Spleen (tissue), 11 donors: ENCODE measurements at regions not wholly inside any gene's neighbourhood (a gene's known extent, or its start where the extent isn't known, plus 50 kb on each side); places are given as distances from the start of the nearest gene placed in this dataset.
"Not testable (repeated sequence)": the region's sequence is repeated elsewhere in the genome, so short reads cannot be mapped to it uniquely, and the experiment has no call there.

Source experiments
- DNase-seq: peaks from one replicate; pipeline ENCODE4 v3.0.0-alpha.2; 2020
- H3K27ac ChIP-seq, 8 donors: fragments of 200-600 bp; sonication (generic) in 7 of 8; 1 replicate in 4 of 8; 2 replicates in 4 of 8; pipeline versions ENCODE4 v1.5.0 to v1.8.0; 2016 to 2021; ENCODE audit warnings: inconsistent platforms in 4 of 8, mild to moderate bottlenecking in 4 of 8, moderate library complexity in 1 of 8
- H3K27me3 ChIP-seq, 7 donors: fragments of 200-600 bp; sonication (generic) in 6 of 7; replicated peaks in 1 of 7; 1 replicate in 4 of 7; 2 replicates in 3 of 7; pipeline versions ENCODE4 v1.5.0 to v1.8.0; 2016 to 2021; ENCODE audit warnings: inconsistent platforms in 3 of 7, mild to moderate bottlenecking in 1 of 7
- H3K36me3 ChIP-seq, 6 donors: fragments of 200-600 bp; sonication (generic) in 5 of 6; 1 replicate in 4 of 6; 2 replicates in 2 of 6; pipeline versions ENCODE4 v1.5.0 to v1.8.0; 2016 to 2021; ENCODE audit warnings: inconsistent platforms in 2 of 6
- H3K4me1 ChIP-seq, 6 donors: fragments of 200-600 bp; sonication (generic) in 5 of 6; 1 replicate in 3 of 6; 2 replicates in 3 of 6; pipeline versions ENCODE4 v1.5.0 to v1.8.0; 2016 to 2021; ENCODE audit warnings: inconsistent platforms in 3 of 6
- H3K4me3 ChIP-seq, 8 donors: fragments of 200-600 bp; sonication (generic) in 7 of 8; 1 replicate in 4 of 8; 2 replicates in 4 of 8; pipeline versions ENCODE4 v1.5.0 to v1.8.0; 2016 to 2021; ENCODE audit warnings: inconsistent platforms in 4 of 8, mild to moderate bottlenecking in 4 of 8, moderate library complexity in 2 of 8
- H3K9me3 ChIP-seq, 8 donors: fragments of 200-600 bp; sonication (generic) in 7 of 8; 1 replicate in 4 of 8; 2 replicates in 4 of 8; pipeline versions ENCODE4 v1.5.0 to v1.8.0; 2016 to 2021; ENCODE audit warnings: inconsistent platforms in 4 of 8
- POLR2A ChIP-seq, 3 donors: fragments of 450-650 bp; IDR thresholded peaks; one replicate each; pipeline ENCODE4 v1.5.1; 2017; ENCODE audit warnings: antibody characterized with exemption in 3 of 3, mild to moderate bottlenecking in 1 of 3
- POLR2AphosphoS5 ChIP-seq, 3 donors: sonication (generic); formaldehyde crosslinking; IDR thresholded peaks; one replicate each; pipeline ENCODE4 v1.5.1; 2017; ENCODE audit warnings: antibody characterized with exemption in 3 of 3
- WGBS, 5 donors: extraction: QIAGEN DNeasy Blood & Tissue Kit in 3 of 5; methylation state at CpG; one replicate each; pipeline versions ENCODE4 v1.1.5 to v1.1.7; 2013 to 2018; 5-methylcytosine and 5-hydroxymethylcytosine counted together
- intact Hi-C: fragments of 100-400 bp; cut with DNase I; formaldehyde crosslinking; loops from one replicate; pipeline ENCODE4 v1.15.0; 2023; ENCODE audit warnings: low total_unique reads
- TF ChIP-seq, protein P1 (sequence below), 11 experiments: fragments of 200-600 bp in 7 of 11; fragments of 450-650 bp in 4 of 11; sonication (generic) in 4 of 11; IDR thresholded peaks in 8 of 11; conservative IDR thresholded peaks in 3 of 11; 1 replicate in 7 of 11; 2 replicates in 4 of 11; pipeline versions ENCODE4 v1.4.0 to v1.8.0; 2016 to 2021; ENCODE audit warnings: antibody characterized with exemption in 11 of 11, inconsistent platforms in 4 of 11, mild to moderate bottlenecking in 1 of 11
- donor health status: healthy with polysubstance abuse.
- donor health status: DM: no; HTN: no; CAD: no; lungs with moderate emphysema.
- donor health status: DM: no; HTN: no; CAD: no.
- donor health status: Bipolar disorder and iron deficiency.
- donor health status: healthy.
- donor health status: DM: no; HTN: no; CAD: no.
- donor health status: DM: yes; HTN: yes; CAD: no.

DNA sequence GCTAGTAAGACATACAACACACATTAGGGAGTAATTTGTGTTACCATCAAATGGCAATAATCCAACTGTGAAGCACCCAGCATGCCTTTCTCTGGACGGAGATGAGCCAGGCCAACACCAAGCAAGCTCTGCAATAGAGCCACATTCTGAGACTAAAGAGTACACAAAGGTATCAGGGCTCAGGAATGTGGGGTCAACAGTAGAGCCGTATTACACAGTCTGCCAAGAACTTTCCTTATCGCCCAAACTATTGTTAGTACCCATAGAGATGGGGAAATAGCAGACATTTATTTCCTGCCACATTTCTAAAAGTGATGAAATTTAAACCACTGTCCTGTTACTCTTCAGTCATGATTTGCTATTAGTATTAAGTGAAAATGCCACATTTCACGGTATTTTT is 113.7 kb downstream of the BMP4 start:
- Histone ChIP-seq H3K36me3 (no peaks in the 10 kb centered on the region), H3K9me3 (peaks cover 0 to 15% (median 12%) of the 10 kb centered on the region in 8 donors), H3K27ac (no peak overlapping the region), H3K27me3 (no peaks in the 10 kb centered on the region), H3K4me1 (no peaks in the 10 kb centered on the region), H3K4me3 (no peak overlapping the region)
- intact Hi-C loops = no loop called here
- TF ChIP-seq, protein P1, sequence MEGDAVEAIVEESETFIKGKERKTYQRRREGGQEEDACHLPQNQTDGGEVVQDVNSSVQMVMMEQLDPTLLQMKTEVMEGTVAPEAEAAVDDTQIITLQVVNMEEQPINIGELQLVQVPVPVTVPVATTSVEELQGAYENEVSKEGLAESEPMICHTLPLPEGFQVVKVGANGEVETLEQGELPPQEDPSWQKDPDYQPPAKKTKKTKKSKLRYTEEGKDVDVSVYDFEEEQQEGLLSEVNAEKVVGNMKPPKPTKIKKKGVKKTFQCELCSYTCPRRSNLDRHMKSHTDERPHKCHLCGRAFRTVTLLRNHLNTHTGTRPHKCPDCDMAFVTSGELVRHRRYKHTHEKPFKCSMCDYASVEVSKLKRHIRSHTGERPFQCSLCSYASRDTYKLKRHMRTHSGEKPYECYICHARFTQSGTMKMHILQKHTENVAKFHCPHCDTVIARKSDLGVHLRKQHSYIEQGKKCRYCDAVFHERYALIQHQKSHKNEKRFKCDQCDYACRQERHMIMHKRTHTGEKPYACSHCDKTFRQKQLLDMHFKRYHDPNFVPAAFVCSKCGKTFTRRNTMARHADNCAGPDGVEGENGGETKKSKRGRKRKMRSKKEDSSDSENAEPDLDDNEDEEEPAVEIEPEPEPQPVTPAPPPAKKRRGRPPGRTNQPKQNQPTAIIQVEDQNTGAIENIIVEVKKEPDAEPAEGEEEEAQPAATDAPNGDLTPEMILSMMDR (IDR thresholded peaks at IDR 0.05 in 8 of 11, conservative IDR thresholded peaks at IDR 0.05 in 3 of 11) = no peak
- TF ChIP-seq POLR2A (IDR thresholded peaks at IDR 0.05) (no peak), POLR2AphosphoS5 (IDR thresholded peaks at IDR 0.05) (no peak)
- DNase-seq = no peak
- WGBS, 5 donors = 50 to 75% (median 54%) methylated on average over 4 of the region's 4 CpGs

DNA sequence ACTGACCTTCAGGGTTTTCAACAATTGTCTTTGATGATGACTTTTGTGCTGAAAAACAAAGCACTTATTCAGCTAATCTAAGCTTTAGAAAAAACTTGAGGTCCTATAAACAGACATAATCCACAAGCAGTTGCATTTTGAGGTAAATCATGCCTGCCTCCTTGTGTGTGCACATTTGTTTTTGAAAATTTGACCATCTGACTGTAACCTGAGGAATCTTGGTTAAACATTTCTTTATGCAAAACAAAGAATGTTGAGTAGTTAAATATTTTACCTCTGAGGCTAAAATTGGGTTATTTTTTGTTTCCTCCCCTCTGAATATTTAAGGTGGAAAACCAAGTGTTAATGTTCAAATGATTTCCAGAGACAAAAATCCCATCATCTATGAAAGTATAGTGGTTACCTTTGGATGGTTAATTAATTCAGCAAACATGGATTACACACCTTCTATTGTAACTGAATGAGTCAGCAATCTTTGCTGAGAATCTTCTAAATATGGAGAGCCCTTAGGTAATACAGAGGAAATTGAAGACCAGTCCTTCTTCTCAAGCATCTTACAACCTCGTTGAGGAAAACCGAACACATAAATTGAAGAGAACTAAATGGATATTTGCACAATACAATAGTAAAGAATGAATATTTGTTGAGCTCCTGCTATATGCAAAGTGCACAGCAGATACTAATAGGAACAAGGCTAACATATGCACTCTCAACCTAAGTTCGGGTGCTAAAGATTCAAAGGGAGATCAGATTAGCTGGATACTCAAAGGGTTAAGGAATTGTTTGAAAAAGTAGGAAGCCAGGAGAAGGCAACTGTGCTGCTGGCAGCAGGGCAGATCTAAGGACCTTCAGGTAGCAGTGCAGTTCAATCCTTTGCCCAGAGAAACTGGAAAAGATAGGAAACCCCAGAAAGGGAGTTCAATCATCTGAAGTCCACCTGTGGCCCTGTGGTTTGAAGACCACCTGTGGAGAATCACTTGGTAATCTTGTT is 115.2 kb downstream of the BMP4 start:
- 85 to 93% (median 88%) methylated on average over 3 of the region's 3 CpGs for WGBS, 5 donors
- Histone ChIP-seq H3K36me3 (no peaks in the 10 kb centered on the region), H3K4me3 (no peak overlapping the region), H3K27me3 (no peaks in the 10 kb centered on the region), H3K9me3 (peaks cover 0 to 30% (median 25%) of the 10 kb centered on the region in 8 donors), H3K27ac (no peak overlapping the region), H3K4me1 (no peaks in the 10 kb centered on the region)
- intact Hi-C loops = no loop called here
- TF ChIP-seq POLR2AphosphoS5 (IDR thresholded peaks at IDR 0.05) (no peak), POLR2A (IDR thresholded peaks at IDR 0.05) (no peak)
- TF ChIP-seq, protein P1 (IDR thresholded peaks at IDR 0.05 in 8 of 11, conservative IDR thresholded peaks at IDR 0.05 in 3 of 11) = no peak
- no peak for DNase-seq

DNA sequence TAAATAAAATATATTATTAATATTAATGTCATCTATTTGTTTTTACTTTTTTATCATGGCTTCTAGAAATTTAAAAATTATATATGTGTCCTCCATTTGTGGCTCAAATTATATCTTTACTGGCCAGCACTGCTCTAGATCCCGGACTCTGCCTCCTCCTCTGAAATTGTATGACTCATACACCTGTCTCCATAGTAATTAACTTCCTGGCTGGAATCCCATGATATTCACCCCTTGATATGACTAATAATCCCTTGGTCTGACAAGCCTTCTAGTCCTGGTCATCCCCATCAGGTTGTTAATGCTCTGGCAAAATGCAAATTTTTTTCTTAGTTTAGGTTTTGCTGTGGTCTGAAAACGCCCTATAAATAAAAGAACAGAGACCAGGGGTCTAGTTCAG is 116.2 kb downstream of the BMP4 start:
- Histone ChIP-seq H3K4me3 (no peak overlapping the region), H3K36me3 (no peaks in the 10 kb centered on the region), H3K4me1 (no peaks in the 10 kb centered on the region), H3K27ac (no peak overlapping the region), H3K9me3 (peaks cover 0 to 36% (median 26%) of the 10 kb centered on the region in 8 donors), H3K27me3 (no peaks in the 10 kb centered on the region)
- WGBS, 5 donors = 54 to 75% (median 68%) methylated on average over 2 of the region's 2 CpGs
- no peak for DNase-seq
- intact Hi-C loops = no loop called here
- no peak for TF ChIP-seq POLR2A (IDR thresholded peaks at IDR 0.05)
- TF ChIP-seq, protein P1 (IDR thresholded peaks at IDR 0.05 in 8 of 11, conservative IDR thresholded peaks at IDR 0.05 in 3 of 11) = no peak
- no peak for TF ChIP-seq POLR2AphosphoS5 (IDR thresholded peaks at IDR 0.05)

DNA sequence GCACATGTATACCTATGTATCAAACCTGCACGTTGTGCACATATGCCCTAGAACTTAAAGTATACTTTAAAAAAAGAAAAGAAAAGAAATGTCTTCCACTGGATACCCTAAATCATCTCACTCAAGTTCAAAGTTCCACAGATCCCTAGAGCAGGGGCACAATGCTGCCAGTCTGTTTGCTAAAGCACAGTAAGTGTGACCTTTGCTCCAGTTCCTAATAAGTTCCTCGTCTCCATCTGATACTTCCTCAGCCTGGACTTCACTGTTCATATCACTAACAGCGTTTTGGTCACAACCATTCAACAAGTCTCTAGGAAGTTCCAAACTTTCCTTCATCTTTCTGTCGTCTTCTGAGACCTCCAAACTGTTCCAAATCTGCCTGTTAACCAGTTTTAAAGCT is 118.3 kb downstream of the BMP4 start:
- no peak overlapping the region for H3K27ac ChIP-seq
- no peaks in the 10 kb centered on the region for H3K36me3 ChIP-seq
- no peak for DNase-seq
- TF ChIP-seq POLR2AphosphoS5 (IDR thresholded peaks at IDR 0.05) (no peak), POLR2A (IDR thresholded peaks at IDR 0.05) (no peak)
- TF ChIP-seq, protein P1 (IDR thresholded peaks at IDR 0.05 in 8 of 11, conservative IDR thresholded peaks at IDR 0.05 in 3 of 11) = no peak
- 70 to 75% (median 73%) methylated on average over 4 of the region's 4 CpGs for WGBS, 5 donors
- H3K4me3 ChIP-seq = no peak overlapping the region
- H3K9me3 ChIP-seq = peaks cover 0 to 36% (median 26%) of the 10 kb centered on the region in 8 donors
- no peaks in the 10 kb centered on the region for H3K27me3 ChIP-seq
- intact Hi-C loops = no loop called here
- no peaks in the 10 kb centered on the region for H3K4me1 ChIP-seq

DNA sequence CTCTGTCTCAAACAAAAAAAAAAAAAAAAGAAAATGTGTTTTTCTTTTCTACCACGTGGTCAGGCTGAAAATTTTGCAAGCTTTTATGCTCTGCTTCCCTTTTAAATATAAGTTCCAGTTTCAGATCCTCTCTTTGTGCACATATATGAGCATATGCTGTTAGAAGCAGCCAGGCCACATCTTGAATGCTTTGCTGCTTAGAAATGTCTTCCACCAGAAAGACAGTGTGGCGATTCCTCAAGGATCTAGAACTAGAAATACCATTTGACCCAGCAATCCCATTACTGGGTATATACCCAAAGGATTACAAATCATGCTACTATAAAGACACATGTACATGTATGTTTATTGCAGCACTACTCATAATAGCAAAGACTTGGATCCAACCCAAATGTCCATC is 119.0 kb downstream of the BMP4 start:
- H3K4me1 ChIP-seq, H3K27me3 ChIP-seq, DNase-seq, H3K36me3 ChIP-seq, H3K4me3 ChIP-seq, H3K27ac ChIP-seq, intact Hi-C loops: not testable (repeated sequence)
- H3K9me3 ChIP-seq = peaks cover 0 to 36% (median 26%) of the 10 kb centered on the region in 8 donors
- 60 to 72% (median 69%) methylated on average over 2 of the region's 2 CpGs for WGBS, 5 donors
